ENCODE measurements at regions not wholly inside any gene's neighbourhood (a gene's known extent, or its start where the extent isn't known, plus 50 kb on each side); places are given as distances from the start of the nearest gene placed in this dataset.
"Not testable (repeated sequence)": the region's sequence is repeated elsewhere in the genome, so short reads cannot be mapped to it uniquely, and the experiment has no call there.

GRCh38 chr10:2886662-2887061 is 180.7 kb upstream of the PFKP start:
- DNase-seq = no peak
- Histone ChIP-seq H3K27ac (no peak overlapping the region), H3K4me3 (ENCODE audit: low read depth, low read length) (no peak overlapping the region), H3K27me3 (replicated peaks) (no peaks in the 10 kb centered on the region), H3K36me3 (replicated peaks) (no peaks in the 10 kb centered on the region)
- no peak for TF ChIP-seq CTCF (IDR thresholded peaks at IDR 0.05; ENCODE audit: low read depth, low read length, missing control alignments)
- in situ Hi-C loops (cut with HindIII; ENCODE audit: low pct_ligation_motif_present, low sequenced_read_pairs) = no loop called here

GRCh38 chr10:2885288-2886278 is 181.8 kb upstream of the PFKP start:
- no peak for TF ChIP-seq CTCF (IDR thresholded peaks at IDR 0.05; ENCODE audit: low read depth, low read length, missing control alignments)
- Histone ChIP-seq H3K36me3 (replicated peaks) (no peaks in the 10 kb centered on the region), H3K27me3 (replicated peaks) (no peaks in the 10 kb centered on the region), H3K27ac (no peak overlapping the region), H3K4me3 (ENCODE audit: low read depth, low read length) (no peak overlapping the region)
- DNase-seq = no peak
- in situ Hi-C loops (cut with HindIII; ENCODE audit: low pct_ligation_motif_present, low sequenced_read_pairs) = no loop called here

GRCh38 chr10:2883983-2884540 is 183.3 kb upstream of the PFKP start:
- H3K27me3 ChIP-seq (replicated peaks); H3K4me3 ChIP-seq (ENCODE audit: low read depth, low read length); in situ Hi-C loops (cut with HindIII; ENCODE audit: low pct_ligation_motif_present, low sequenced_read_pairs); H3K36me3 ChIP-seq (replicated peaks); DNase-seq; H3K27ac ChIP-seq: not testable (repeated sequence)

- in situ Hi-C loops (cut with HindIII; ENCODE audit: low pct_ligation_motif_present, low sequenced_read_pairs) = no loop called here
- no peak overlapping the region for H3K27ac ChIP-seq
- H3K4me3 ChIP-seq (ENCODE audit: low read depth, low read length) = no peak overlapping the region
- H3K36me3 ChIP-seq (replicated peaks) = no peaks in the 10 kb centered on the region
- H3K27me3 ChIP-seq (replicated peaks) = no peaks in the 10 kb centered on the region
- DNase-seq = no peak
- TF ChIP-seq CTCF (IDR thresholded peaks at IDR 0.05; ENCODE audit: low read depth, low read length, missing control alignments) = no peak
Measured at GRCh38 chr10:2883238-2883637, 184.1 kb upstream of the PFKP start.

- H3K36me3 ChIP-seq (replicated peaks) = no peaks in the 10 kb centered on the region
- no peak overlapping the region for H3K4me3 ChIP-seq (ENCODE audit: low read depth, low read length)
- no peak for TF ChIP-seq CTCF (IDR thresholded peaks at IDR 0.05; ENCODE audit: low read depth, low read length, missing control alignments)
- H3K27me3 ChIP-seq (replicated peaks) = no peaks in the 10 kb centered on the region
- no peak overlapping the region for H3K27ac ChIP-seq
- no peak for DNase-seq
- in situ Hi-C loops (cut with HindIII; ENCODE audit: low pct_ligation_motif_present, low sequenced_read_pairs) = no loop called here
Measured at GRCh38 chr10:2882628-2883027, 184.7 kb upstream of the PFKP start.

- in situ Hi-C loops (cut with HindIII; ENCODE audit: low pct_ligation_motif_present, low sequenced_read_pairs) = no loop called here
- Histone ChIP-seq H3K4me3 (ENCODE audit: low read depth, low read length) (no peak overlapping the region), H3K27me3 (replicated peaks) (no peaks in the 10 kb centered on the region), H3K36me3 (replicated peaks) (no peaks in the 10 kb centered on the region), H3K27ac (no peak overlapping the region)
- DNase-seq = no peak
- TF ChIP-seq CTCF (IDR thresholded peaks at IDR 0.05; ENCODE audit: low read depth, low read length, missing control alignments) = no peak
Measured at GRCh38 chr10:2881720-2882620, 185.4 kb upstream of the PFKP start.

- H3K27me3 ChIP-seq (replicated peaks); DNase-seq; H3K27ac ChIP-seq; H3K36me3 ChIP-seq (replicated peaks); H3K4me3 ChIP-seq (ENCODE audit: low read depth, low read length); in situ Hi-C loops (cut with HindIII; ENCODE audit: low pct_ligation_motif_present, low sequenced_read_pairs): not testable (repeated sequence)
Measured at GRCh38 chr10:2880050-2880449, 187.3 kb upstream of the PFKP start.

All from brain microvascular endothelial cell (primary cell).